ENCODE measurements at regions not wholly inside any gene's neighbourhood (a gene's known extent, or its start where the extent isn't known, plus 50 kb on each side); places are given as distances from the start of the nearest gene placed in this dataset.

- no peaks in the 10 kb centered on the region for H3K36me3 ChIP-seq (ENCODE audit: control insufficient read depth, insufficient read depth, low read length)
- H3K4me3 ChIP-seq (ENCODE audit: low read length) = no peak overlapping the region
- DNase-seq (ENCODE audit: low read depth, low spot score) = no peak
- H3K4me1 ChIP-seq (ENCODE audit: control insufficient read depth, insufficient read depth, low read length) = 0 out of 2 replicates have a peak, but pooled peaks cover 2% of the 10 kb centered on the region
- H3K27me3 ChIP-seq (ENCODE audit: control insufficient read depth, insufficient read depth, low read length) = no peaks in the 10 kb centered on the region
- no peaks in the 10 kb centered on the region for H3K9me3 ChIP-seq (ENCODE audit: control insufficient read depth, insufficient read depth, low read length)
- no peak overlapping the region for H3K27ac ChIP-seq (ENCODE audit: low read length)
- no CpG with 5 or more reads among the region's 4 CpGs for WGBS (ENCODE audit: insufficient coverage, insufficient read length)
Measured at GRCh38 chr6:3506751-3507383, 50.0 kb upstream of the SLC22A23 start.
